ENCODE measurements at regions not wholly inside any gene's neighbourhood (a gene's known extent, or its start where the extent isn't known, plus 50 kb on each side); places are given as distances from the start of the nearest gene placed in this dataset.

GRCh38 chr14:30020271-30020670 lies 92.6 kb upstream of the PRKD1 start:
- no peak for TF ChIP-seq CTCF (IDR thresholded peaks at IDR 0.05)
- no peak for TF ChIP-seq POLR2A (IDR thresholded peaks at IDR 0.05)

Measured in esophagus squamous epithelium (tissue), 4 donors.